HepG2 (cell line): ENCODE measurements at regions not wholly inside any gene's neighbourhood (a gene's known extent, or its start where the extent isn't known, plus 50 kb on each side); places are given as distances from the start of the nearest gene placed in this dataset.

Experiments used
- ELF1 ChIP-seq: sonication (generic); formaldehyde crosslinking; IDR thresholded peaks from 2 replicates; pipeline ENCODE4 v1.4.0; 2020; ENCODE audit warnings: missing genetic modification reagents
- EZH2 ChIP-seq: conservative IDR thresholded peaks from 2 replicates; pipeline ENCODE4 v1.6.1; 2012; ENCODE audit warnings: mild to moderate bottlenecking, low read depth, low read length, moderate library complexity
- KDM5B ChIP-seq: sonication (generic); formaldehyde crosslinking; IDR thresholded peaks from 2 replicates; pipeline ENCODE4 v1.4.0; 2020; ENCODE audit warnings: missing genetic modification reagents, mild to moderate bottlenecking, borderline replicate concordance
- MIXL1 ChIP-seq: IDR thresholded peaks from 2 replicates; pipeline ENCODE4 v1.6.1; 2016
- POLR2A ChIP-seq, 2 experiments: IDR thresholded peaks; 2 replicates each; pipeline ENCODE4 v1.6.1; 2011; ENCODE audit warnings: low read depth in 2 of 2, low read length in 2 of 2, mild to moderate bottlenecking in 1 of 2, moderate library complexity in 1 of 2; ENCODE audit not compliant: insufficient read depth in 1 of 2
- TCF7 ChIP-seq: sonication (generic); IDR thresholded peaks from 2 replicates; pipeline ENCODE4 v1.6.1; 2016; ENCODE audit warnings: antibody characterized with exemption, low read depth

- TF ChIP-seq MIXL1: no peak
- no peak for TF ChIP-seq EZH2
- TF ChIP-seq TCF7: no peak
- no peak for TF ChIP-seq KDM5B (CRISPR knock-in tag)
- no peak for TF ChIP-seq ELF1 (CRISPR knock-in tag)
- no peak for TF ChIP-seq POLR2A (IDR thresholded peaks at IDR 0.05; ENCODE audit: insufficient read depth in 1 of 2, low read depth in 2 of 2, low read length in 2 of 2)
Observed at GRCh38 chr22:46079093-46079860, 71.0 kb upstream of the PPARA start.
